NCI-H2196 (cell line): ENCODE measurements at regions not wholly inside any gene's neighbourhood (a gene's known extent, or its start where the extent isn't known, plus 50 kb on each side); places are given as distances from the start of the nearest gene placed in this dataset.
"Not testable (repeated sequence)": the region's sequence is repeated elsewhere in the genome, so short reads cannot be mapped to it uniquely, and the experiment has no call there.

Experiments used
- DNase-seq: peaks from one replicate; lab custom pipeline; 2025; ENCODE audit not compliant: unreplicated experiment; lab: John Stamatoyannopoulos, UW

- DNase-seq, result no peak
Observed at GRCh38 chr11:23903044-23903704, 593.7 kb upstream of the LUZP2 start.

DNA sequence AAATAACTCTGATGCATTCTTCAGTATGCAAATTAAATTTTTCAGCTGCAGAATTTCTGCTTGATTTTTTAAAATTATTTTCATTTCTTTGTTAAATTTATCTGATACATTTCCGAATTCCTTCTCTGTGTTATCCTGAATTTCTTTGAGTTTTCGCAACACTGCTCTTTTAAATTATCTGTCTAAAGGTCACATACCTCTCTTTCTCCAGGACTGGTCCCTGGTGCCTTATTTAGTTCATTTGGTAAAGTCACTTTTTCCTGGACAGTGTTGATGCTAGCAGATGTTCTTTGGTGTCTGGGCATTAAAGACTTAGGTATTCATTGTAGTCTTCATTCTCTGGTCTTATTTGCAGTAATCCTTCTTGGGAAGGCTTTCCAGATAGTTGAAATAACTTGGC is 577.4 kb upstream of the LUZP2 start:
- no peak for DNase-seq

DNA sequence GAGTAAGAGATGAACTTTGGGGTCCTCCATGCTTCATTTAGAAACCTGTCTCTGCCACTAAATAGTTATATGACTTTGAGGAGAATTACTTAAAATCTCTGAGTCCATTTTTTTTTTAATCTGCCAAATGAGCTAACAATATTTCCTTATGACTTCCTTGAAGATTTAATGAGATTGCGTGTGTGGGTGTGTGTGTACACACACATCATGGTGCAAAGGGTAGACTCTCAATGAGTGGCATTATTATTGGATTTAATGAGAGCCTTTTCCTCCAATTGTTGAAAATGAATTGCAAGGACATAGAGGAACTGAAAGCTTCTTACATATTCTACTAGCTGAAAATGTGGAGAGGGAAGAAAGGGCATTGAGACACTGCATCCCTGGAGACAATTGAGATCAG is 573.5 kb upstream of the LUZP2 start:
- no peak for DNase-seq

GRCh38 chr11:23924226-23924625 is 572.6 kb upstream of the LUZP2 start:
- no peak for DNase-seq

- DNase-seq, result no peak
Observed at GRCh38 chr11:23931443-23931842, 565.4 kb upstream of the LUZP2 start.

GRCh38 chr11:23932485-23932898 is 564.4 kb upstream of the LUZP2 start:
- DNase-seq, result no peak

GRCh38 chr11:23933721-23934120 is 563.1 kb upstream of the LUZP2 start:
- DNase-seq, result no peak

GRCh38 chr11:23934671-23935270 is 562.1 kb upstream of the LUZP2 start:
- DNase-seq, result not testable (repeated sequence)

- not testable (repeated sequence) for DNase-seq
Observed at GRCh38 chr11:23942117-23942815, 554.6 kb upstream of the LUZP2 start.

- DNase-seq, result no peak
Observed at GRCh38 chr11:23944923-23945322, 551.9 kb upstream of the LUZP2 start.

DNA sequence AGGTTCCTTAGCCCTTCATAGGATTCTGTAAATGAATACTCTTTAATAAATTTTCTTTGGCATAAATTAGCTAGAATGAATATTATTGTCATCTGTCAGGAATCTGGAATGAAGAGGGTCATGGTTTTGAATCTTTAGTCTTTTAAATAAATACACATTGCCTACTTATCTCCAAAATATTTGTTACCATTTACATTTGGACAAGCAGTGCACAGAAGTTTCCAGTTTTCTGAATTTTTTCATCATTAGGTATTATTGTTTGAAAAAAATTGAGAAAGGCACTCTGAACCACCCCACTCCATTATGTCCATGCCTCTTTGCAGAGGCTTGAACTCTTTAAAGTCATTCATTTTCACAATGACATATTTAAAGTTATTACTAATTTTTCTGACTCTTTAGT is 549.0 kb upstream of the LUZP2 start:
- DNase-seq, result no peak

- DNase-seq, result no peak
Observed at GRCh38 chr11:23948851-23949250, 548.0 kb upstream of the LUZP2 start.

GRCh38 chr11:23953951-23954710 is 542.7 kb upstream of the LUZP2 start:
- no peak for DNase-seq

DNA sequence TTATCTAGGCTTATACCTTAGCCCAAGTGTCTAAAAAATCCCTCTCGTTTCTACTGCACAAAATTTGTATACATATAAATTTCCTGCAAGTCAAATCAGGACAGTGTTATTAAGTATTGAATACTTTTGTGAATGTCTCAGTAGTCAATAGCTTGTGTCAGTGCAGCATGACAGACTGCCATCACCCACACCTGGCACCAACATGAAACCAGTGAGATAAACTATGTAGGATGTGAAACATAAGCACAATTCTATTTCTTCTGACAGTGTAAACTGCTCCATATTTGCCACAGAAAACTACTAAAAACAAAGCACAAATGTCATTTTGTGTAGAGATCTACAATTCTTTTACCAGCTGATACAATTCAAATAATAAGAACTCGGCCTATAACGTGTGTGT is 542.1 kb upstream of the LUZP2 start:
- DNase-seq, result no peak

- DNase-seq, result no peak
Observed at GRCh38 chr11:23956586-23956985, 540.3 kb upstream of the LUZP2 start.

DNA sequence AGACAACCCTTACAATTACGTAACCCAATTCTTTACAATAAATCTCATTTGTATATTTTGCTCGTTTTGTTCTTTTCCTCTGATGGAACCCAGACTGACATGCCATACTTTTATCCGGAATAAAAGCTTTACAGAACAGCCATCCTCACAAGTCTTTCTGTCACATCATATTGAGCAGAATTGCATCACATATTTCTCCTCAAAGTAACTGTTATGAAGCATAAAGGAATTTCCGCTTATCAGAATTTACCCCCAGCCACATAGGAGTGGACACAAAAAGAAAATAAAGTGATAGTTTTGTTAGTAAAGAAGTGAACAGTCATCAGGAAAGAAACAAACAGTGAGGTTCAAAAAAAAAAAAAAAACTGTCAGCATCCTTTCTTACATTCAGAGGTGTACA is 539.5 kb upstream of the LUZP2 start:
- no peak for DNase-seq

- no peak for DNase-seq
Observed at GRCh38 chr11:23959462-23959861, 537.4 kb upstream of the LUZP2 start.

DNA sequence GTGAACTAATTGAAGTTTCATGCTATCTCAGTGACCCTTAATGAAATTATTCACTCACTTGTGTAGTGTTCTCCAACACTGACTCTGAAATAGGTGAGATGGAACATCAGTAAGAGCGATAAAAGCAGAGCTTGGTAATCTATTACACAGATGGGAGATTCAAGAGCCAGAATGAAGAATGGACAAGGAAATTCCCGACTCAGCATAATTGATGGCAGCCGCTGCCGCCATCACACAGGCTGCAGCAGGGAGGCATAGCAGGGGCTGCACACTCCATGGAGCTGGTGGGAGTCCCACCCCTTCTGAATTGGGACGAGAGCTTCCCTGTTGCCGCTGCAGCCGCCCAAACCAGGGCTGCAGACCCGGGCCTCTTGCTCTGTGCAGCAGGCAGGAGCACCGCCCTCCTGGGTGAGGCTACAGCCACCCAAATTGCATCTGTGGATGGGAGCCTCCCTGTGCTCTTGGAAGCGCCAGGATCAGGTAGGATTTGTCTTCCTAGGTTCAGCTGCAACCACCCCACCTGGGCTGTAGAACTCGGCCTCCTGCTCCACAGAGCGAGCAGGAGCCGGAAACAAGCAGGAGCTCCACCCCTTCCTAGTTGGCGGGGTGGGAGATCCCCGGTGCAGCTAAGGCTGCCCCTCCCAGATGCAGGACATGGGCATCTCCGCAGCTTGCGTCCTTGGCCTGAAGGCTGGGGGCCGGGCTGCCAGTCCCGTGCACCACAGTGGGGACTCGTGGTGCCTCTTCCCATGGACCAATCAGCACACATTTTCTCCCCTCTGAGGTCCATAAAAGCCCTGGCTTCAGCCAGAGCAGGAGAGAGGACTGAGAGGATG is 535.1 kb upstream of the LUZP2 start:
- DNase-seq, result no peak

- no peak for DNase-seq
Observed at GRCh38 chr11:23973244-23973643, 523.6 kb upstream of the LUZP2 start.

DNA sequence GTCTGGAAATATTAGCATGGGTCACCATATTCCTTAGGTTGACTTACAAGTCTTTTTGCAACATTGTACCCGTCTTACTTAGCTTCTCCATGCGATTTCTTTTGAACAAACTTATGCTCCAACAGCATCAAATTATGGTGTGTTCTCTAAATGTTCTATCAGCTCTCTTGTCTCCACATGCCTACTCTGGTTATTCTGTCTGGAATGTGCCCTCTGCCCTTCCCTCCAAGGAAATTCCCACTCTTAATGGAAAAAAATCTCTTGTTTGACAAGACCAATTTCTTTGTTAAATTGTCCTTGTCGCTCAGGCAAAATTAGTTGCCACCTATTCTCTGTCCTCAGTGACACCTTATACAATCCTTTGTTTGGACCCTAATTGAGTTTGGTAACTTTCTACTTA is 522.8 kb upstream of the LUZP2 start:
- no peak for DNase-seq

DNA sequence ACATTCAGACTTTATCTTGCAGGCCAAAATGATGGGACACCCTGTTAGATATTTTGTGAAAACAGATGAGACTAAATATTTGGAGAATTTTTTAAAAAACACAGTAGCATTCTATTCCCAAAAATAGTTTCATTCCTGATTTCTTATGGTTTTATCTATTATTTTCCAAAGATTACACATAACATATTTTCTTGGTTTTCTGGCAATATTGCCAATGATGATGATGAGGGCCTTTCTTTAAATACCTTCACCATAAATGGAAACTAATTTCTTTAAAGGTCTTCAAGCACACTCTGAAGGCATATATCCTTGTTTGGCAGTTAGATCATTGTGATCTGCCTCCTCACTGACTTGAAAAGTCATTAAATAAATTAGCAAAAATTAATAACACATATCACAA is 522.3 kb upstream of the LUZP2 start:
- no peak for DNase-seq
